ENCODE measurements at regions not wholly inside any gene's neighbourhood (a gene's known extent, or its start where the extent isn't known, plus 50 kb on each side); places are given as distances from the start of the nearest gene placed in this dataset.
"Not testable (repeated sequence)": the region's sequence is repeated elsewhere in the genome, so short reads cannot be mapped to it uniquely, and the experiment has no call there.

- DNase-seq (ENCODE audit: low read depth) = not testable (repeated sequence)
These were observed 236.5 kb downstream of the SOCS6 start for GRCh38 chr18:70525322-70525721.

GRCh38 chr18:70523792-70524182 lies 234.9 kb downstream of the SOCS6 start:
- no peak for DNase-seq (ENCODE audit: low read depth)

- no peak for DNase-seq (ENCODE audit: low read depth)
These were observed 234.4 kb downstream of the SOCS6 start for GRCh38 chr18:70523035-70523791.

- no peak for DNase-seq (ENCODE audit: low read depth)
These were observed 233.4 kb downstream of the SOCS6 start for GRCh38 chr18:70522183-70522680.

- no peak for DNase-seq (ENCODE audit: low read depth)
These were observed 232.0 kb downstream of the SOCS6 start for GRCh38 chr18:70520867-70521266.

GRCh38 chr18:70513502-70514171 lies 224.8 kb downstream of the SOCS6 start:
- no peak for DNase-seq (ENCODE audit: low read depth)

- no peak for DNase-seq (ENCODE audit: low read depth)
These were observed 219.1 kb downstream of the SOCS6 start for GRCh38 chr18:70507970-70508369.

GRCh38 chr18:70506511-70506910 lies 217.7 kb downstream of the SOCS6 start:
- DNase-seq (ENCODE audit: low read depth) = no peak

GRCh38 chr18:70503060-70503459 lies 214.2 kb downstream of the SOCS6 start:
- no peak for DNase-seq (ENCODE audit: low read depth)

GRCh38 chr18:70501358-70501757 lies 212.5 kb downstream of the SOCS6 start:
- DNase-seq (ENCODE audit: low read depth) = no peak

GRCh38 chr18:70500748-70501147 lies 211.9 kb downstream of the SOCS6 start:
- DNase-seq (ENCODE audit: low read depth) = no peak

GRCh38 chr18:70499218-70499691 lies 210.4 kb downstream of the SOCS6 start:
- no peak for DNase-seq (ENCODE audit: low read depth)

- no peak for DNase-seq (ENCODE audit: low read depth)
These were observed 207.8 kb downstream of the SOCS6 start for GRCh38 chr18:70496353-70497294.

- no peak for DNase-seq (ENCODE audit: low read depth)
These were observed 205.7 kb downstream of the SOCS6 start for GRCh38 chr18:70494524-70494923.

GRCh38 chr18:70493461-70493860 lies 204.6 kb downstream of the SOCS6 start:
- no peak for DNase-seq (ENCODE audit: low read depth)

GRCh38 chr18:70491734-70492348 lies 203.0 kb downstream of the SOCS6 start:
- peak; percentile 51 for DNase-seq (ENCODE audit: low read depth)

GRCh38 chr18:70489986-70490933 lies 201.4 kb downstream of the SOCS6 start:
- peak; percentile 56 for DNase-seq (ENCODE audit: low read depth)

- DNase-seq (ENCODE audit: low read depth) = no peak
These were observed 200.7 kb downstream of the SOCS6 start for GRCh38 chr18:70489571-70489970.

GRCh38 chr18:70469916-70470315 lies 181.1 kb downstream of the SOCS6 start:
- DNase-seq (ENCODE audit: low read depth) = no peak
